ENCODE measurements at regions not wholly inside any gene's neighbourhood (a gene's known extent, or its start where the extent isn't known, plus 50 kb on each side); places are given as distances from the start of the nearest gene placed in this dataset.
"Not testable (repeated sequence)": the region's sequence is repeated elsewhere in the genome, so short reads cannot be mapped to it uniquely, and the experiment has no call there.

- no peak for DNase-seq
Measured at GRCh38 chr5:90128551-90128950, 281.0 kb downstream of the CETN3 start.

DNA sequence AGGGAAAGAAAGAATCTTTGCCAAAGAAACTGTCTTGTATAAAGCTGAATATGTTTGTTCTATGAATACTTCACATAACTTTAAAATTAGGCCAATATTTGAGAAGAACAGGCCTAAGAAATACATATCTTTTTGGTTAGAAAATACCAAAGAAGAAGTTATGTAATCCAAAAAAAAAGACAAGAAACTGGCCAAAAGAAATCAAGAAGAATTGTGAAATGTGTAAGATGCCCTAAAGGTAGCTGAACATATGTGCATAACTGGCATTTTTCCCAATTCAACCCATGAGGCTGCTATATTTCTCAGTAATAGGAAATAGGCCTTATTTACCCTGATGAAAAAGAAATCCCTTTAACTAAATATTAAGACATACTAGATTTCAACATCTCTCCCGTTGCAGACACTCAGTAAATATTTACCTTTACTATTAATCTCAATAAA is 290.0 kb downstream of the CETN3 start:
- no peak for DNase-seq

GRCh38 chr5:90117005-90117404 is 292.6 kb downstream of the CETN3 start:
- DNase-seq: no peak

GRCh38 chr5:90113108-90113507 is 296.4 kb downstream of the CETN3 start:
- DNase-seq: no peak

GRCh38 chr5:90112033-90112692 is 297.4 kb downstream of the CETN3 start:
- no peak for DNase-seq

DNA sequence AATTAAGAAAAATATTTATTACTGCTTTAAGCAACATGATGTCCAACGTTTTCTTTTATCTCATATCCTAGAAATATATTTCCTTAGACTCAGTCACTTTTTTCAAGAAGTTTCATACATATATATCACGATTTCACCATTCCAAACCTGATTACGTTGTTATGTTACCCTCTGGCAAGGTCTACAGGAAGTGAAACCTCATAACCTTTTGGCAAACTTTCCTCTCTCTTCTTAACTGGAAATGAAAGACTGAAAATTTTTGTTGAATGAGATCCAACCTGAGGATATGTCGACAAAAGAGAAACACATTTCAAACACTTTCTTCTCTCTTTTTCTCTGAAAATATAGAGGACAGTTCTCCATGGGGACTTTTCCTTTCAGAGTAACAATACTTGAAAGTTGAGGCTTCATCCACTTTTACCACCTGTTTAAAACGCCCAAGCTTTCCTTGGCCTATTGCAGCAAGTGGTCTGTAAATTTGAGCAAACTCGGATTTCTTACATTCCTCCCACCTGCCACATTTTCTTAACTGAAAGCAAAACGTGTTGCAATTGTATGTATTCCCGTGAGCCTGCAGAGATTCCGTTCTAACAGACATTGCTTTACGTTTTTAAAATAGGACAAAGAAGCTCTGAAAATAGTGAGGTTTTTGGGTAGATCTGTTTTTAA is 298.1 kb downstream of the CETN3 start:
- no peak for DNase-seq

- no peak for DNase-seq
Measured at GRCh38 chr5:90109285-90109684, 300.3 kb downstream of the CETN3 start.

DNA sequence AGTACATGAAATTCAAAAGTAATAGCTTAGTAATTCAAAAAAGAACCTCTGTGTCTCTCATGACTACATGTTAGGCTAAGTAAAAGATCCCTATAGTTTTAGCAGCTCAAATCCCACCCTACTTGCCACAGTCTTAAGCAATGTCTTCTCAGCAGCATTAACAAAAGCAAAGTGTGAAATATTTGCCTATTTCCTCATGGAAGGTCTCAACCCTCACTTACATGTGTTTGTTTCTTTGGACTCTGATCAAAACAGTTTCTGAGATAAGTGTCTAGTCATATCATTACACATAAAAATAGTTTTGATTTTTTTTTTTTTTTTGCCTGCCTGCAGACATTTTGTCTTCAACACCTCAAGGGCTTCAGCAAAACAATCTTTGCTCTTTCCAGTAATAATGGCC is 310.5 kb downstream of the CETN3 start:
- DNase-seq: no peak

DNA sequence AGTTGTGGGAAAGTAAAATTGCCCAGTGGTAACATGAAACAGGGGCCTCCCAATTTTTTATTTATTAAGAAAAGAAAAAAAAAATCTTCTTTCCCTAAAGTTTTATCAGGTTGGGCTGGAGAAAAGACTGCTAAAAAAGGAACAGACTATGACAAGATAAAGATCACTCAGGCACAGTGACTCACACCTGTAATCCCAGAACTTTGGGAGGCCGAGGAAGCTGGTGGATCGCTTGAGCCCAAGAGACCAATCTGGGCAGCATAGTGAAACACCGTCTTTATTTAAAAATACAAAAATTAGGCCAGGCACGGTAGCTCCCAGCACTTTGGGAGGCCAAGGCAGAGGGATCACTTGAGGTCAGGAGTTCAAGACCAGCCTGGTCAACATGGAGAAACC is 312.5 kb downstream of the CETN3 start:
- no peak for DNase-seq

DNA sequence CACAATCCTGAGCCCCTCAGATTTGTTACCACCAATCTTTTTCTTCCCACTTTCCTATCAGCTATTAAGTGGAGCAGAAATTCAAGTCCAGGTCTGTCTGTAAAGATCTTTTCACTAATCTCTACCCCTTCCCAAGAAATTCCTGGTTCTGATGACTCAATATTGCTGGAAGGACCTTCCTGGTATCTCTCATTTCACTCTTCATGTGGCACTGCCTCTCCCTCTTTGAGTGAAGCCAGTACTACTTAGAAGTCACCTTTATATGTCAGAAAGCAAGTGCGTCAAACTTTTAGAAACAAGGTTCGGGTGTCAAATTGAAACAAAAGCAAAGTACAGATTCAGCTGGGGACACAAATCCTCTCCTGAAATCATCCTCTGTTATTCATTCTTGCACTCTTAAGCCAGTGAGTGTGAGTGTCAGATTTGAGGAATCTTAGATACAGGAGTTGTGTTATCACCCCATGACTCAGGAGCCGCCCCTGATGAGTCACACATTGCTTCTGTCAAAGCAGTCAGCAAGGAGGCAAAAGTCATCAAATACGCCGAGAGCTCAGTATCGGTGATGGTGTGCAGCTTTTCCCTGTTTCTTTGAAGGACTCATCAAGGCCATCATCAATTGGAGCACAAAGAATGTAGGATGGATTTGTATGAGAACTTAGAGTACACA is 313.0 kb downstream of the CETN3 start:
- DNase-seq: no peak

DNA sequence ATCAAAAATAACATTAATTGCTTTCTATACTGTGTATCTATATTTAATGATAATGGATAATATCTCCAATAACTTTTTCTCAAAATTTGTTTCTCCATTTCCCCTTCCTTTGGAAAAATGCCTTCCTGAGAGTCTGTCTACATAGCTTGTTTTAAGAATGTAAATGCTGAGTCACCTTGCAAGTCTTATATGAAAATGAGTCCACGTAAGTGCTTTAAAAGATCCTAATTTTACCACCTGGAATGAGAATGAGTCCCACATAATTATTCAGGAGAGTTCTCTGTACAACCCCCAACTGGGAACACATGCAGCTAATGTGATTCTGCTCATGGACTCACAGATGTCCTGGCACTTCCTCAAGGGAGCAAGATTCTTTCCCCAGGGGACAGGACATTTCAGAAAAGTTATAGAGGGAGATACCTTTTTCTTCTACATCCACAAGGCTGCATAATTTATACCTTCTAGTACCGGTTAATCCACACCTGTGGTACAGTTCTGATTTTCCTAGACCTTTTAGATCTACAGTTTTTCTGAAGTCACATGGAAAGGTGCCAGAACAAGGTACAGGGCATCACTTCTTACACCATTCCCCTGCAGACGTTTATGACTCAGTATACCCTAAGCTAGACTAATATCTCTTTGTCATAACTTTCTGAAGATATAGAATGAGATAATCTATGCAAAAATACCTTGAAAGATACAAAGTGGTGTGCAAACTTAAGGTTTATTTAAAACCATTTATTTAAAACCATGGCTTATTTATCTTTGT is 314.1 kb downstream of the CETN3 start:
- DNase-seq: no peak

DNA sequence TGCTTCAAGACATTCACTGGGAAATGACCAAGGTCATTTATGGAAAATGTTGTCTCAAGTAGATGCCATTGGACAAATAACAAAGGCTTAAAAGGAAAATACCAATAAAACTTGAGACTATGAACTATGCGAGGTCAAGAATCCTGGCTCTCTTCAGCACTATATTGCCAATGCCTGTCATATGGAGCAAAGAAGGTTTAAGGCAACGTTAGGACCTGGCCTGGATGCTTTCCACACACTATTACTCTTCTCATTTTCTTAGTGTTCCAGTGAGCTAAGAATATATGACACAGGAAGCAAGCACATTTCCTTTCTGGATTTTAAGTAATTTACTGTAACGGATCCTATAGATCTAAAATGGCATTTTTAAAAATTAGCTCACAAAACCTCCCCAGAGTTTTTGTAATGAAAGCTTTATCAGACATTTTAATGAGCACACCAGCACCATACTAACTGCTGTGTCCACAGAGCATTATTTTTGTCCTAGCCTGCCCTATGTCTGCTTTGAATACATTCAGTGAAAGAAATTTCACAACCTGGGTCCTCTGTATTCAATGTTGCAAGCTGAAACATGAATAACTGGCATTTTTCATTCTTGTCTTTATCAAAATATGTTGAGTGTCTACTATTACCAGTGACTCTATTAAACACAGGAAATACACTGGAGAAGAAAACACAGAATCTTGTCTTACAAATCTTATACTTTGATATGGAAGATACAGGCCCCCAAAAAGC is 315.6 kb downstream of the CETN3 start:
- peak in 1 of 2 experiments; percentile 23 for DNase-seq

GRCh38 chr5:90092734-90093133 is 316.8 kb downstream of the CETN3 start:
- DNase-seq: no peak

DNA sequence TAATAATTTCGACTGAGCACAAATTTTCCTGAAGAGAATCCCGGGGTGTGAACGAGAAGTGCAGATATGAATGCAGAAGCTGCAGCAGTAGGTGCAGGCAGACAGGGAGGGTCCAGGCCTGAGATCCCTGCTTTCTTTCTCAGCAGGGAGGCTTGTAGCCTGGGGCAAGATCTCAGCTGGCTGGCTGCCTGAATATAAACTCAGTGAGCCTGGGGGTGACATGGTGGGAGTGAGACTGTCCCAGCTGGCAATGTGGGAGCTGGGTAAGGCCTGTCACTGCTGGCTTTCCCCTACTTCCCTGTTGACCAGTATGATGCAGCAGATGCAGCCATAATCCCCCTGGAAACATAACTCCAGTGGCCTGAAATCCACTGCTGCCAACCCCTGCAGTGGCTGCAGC is 325.2 kb downstream of the CETN3 start:
- no peak for DNase-seq

GRCh38 chr5:90073026-90073570 is 336.5 kb downstream of the CETN3 start:
- not testable (repeated sequence) for DNase-seq

DNA sequence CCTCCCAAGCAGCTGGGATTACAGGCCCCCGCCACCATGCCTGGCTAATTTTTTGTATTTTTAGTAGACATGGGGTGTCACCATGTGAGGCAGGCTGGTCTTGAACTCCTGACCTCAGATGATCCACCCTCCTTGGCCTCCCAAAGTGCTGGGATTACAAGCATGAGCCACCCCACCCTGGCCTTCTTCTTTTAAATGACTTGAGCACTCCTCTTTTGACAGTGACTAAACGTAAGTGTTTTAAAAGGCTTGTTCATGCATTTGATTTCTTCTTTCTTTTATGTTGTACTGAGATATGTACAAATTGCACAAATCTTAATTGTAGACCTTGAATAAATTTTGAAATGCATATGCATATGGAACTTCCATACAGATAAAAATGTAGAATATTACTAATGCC is 337.9 kb downstream of the CETN3 start:
- DNase-seq: no peak

GRCh38 chr5:90071066-90071465 is 338.5 kb downstream of the CETN3 start:
- DNase-seq: no peak

DNA sequence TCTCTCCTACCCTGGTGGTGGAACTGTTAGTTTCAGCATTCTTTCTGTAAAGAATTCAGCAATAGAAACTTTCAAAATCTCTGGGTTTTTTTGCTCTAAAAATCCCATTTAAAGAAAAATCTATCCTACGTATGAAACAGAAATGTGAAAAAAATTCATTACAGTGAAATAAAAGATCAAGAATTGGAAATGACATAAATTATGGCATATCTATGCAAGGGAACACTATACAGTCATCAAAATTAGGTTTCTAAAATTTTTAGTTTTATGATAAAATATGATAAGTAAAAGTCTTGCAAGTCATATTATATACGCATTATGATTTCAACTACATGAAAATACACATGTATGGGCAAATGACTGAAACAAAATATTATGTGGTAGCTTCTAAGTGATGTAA is 342.6 kb downstream of the CETN3 start:
- no peak for DNase-seq

- no peak for DNase-seq
Measured at GRCh38 chr5:90056911-90057705, 352.4 kb downstream of the CETN3 start.

DNA sequence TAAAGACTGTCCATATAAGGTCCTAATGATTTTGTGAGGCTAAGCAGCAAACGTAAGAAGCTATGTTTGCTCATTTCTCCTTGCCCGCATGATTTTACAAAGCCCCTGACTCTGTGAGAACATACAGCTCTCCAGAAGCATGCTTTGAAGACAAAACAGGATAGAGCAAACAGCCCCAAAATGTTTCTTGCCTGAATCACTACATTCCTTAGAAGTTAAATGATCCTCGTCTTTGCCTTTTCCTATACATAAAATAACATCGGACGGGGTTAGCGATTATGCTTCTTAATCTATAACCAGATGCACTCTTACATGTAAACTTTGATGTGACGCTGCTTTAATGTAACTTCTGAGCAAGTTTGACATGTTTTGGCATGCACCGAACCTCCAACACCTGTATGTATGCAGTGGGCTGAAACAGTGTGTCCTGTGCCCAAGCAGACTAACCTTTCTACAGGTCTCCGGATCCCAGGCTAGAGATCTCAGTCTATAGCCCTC is 353.7 kb downstream of the CETN3 start:
- no peak for DNase-seq

GRCh38 chr5:90054612-90055011 is 354.9 kb downstream of the CETN3 start:
- DNase-seq: no peak

All from Kasumi-1 (cell line).